ENCODE measurements at regions not wholly inside any gene's neighbourhood (a gene's known extent, or its start where the extent isn't known, plus 50 kb on each side); places are given as distances from the start of the nearest gene placed in this dataset.

DNA sequence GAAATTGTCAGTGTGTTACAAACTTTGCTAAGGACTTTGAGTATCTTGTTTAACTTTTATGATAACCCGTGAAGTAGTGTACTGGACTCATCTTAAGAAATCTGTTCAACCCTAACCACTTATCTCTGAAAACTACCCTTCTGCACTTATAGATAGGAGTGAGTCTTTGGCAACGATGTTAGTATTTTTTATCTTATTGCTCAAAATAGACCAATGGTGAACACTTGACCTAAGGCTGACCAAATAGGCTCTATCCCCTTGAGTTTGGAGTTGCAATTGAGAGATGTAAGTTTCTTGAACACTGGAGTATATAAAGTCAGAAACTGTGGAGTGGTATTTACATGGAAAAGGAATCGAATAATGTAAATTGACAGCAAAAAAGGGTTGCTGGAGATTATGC, 786.1 kb downstream of the TMTC2 start:
- H3K27me3 Mint-ChIP-seq (ENCODE audit: insufficient read depth) = no peaks in the 10 kb centered on the region
- no peak overlapping the region for H3K27ac Mint-ChIP-seq
- no peak overlapping the region for H3K4me3 Mint-ChIP-seq
- TF ChIP-seq, protein P1, sequence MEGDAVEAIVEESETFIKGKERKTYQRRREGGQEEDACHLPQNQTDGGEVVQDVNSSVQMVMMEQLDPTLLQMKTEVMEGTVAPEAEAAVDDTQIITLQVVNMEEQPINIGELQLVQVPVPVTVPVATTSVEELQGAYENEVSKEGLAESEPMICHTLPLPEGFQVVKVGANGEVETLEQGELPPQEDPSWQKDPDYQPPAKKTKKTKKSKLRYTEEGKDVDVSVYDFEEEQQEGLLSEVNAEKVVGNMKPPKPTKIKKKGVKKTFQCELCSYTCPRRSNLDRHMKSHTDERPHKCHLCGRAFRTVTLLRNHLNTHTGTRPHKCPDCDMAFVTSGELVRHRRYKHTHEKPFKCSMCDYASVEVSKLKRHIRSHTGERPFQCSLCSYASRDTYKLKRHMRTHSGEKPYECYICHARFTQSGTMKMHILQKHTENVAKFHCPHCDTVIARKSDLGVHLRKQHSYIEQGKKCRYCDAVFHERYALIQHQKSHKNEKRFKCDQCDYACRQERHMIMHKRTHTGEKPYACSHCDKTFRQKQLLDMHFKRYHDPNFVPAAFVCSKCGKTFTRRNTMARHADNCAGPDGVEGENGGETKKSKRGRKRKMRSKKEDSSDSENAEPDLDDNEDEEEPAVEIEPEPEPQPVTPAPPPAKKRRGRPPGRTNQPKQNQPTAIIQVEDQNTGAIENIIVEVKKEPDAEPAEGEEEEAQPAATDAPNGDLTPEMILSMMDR (IDR thresholded peaks at IDR 0.05) = no peak
- H3K36me3 Mint-ChIP-seq (ENCODE audit: low read depth) = no peaks in the 10 kb centered on the region
- DNase-seq = no peak
- peaks cover 31% of the 10 kb centered on the region for H3K9me3 Mint-ChIP-seq
- no peaks in the 10 kb centered on the region for H3K4me1 Mint-ChIP-seq (ENCODE audit: low read depth)

- peaks cover 32% of the 10 kb centered on the region for H3K9me3 Mint-ChIP-seq
- no peak overlapping the region for H3K4me3 Mint-ChIP-seq
- H3K27ac Mint-ChIP-seq = no peak overlapping the region
- no peaks in the 10 kb centered on the region for H3K4me1 Mint-ChIP-seq (ENCODE audit: low read depth)
- H3K36me3 Mint-ChIP-seq (ENCODE audit: low read depth) = no peaks in the 10 kb centered on the region
- TF ChIP-seq, protein P1 (IDR thresholded peaks at IDR 0.05) = no peak
- no peak for DNase-seq
- no peaks in the 10 kb centered on the region for H3K27me3 Mint-ChIP-seq (ENCODE audit: insufficient read depth)
Measured at GRCh38 chr12:83472350-83472749, 785.6 kb downstream of the TMTC2 start.

DNA sequence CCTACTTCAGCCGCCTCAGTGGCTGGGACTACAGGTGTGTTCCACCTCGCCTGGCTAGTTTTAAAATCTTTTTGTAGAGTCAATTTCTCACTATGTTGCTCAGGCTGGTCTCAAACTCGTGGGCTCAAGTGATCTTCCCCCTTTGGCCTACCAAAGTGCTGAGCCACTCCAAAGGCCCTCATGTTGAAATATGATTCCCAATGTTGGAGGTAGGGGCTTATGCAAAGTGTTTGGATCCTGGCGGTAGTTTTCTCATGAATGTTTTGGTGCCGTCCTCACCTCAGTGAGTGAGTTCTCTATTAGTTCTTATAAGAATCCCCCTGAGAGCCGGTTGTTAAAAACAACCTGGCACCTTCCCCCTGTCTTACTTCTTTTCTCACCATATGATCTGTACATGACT, 784.6 kb downstream of the TMTC2 start:
- H3K9me3 Mint-ChIP-seq = peaks cover 36% of the 10 kb centered on the region
- H3K4me3 Mint-ChIP-seq = no peak overlapping the region
- H3K4me1 Mint-ChIP-seq (ENCODE audit: low read depth) = no peaks in the 10 kb centered on the region
- no peak overlapping the region for H3K27ac Mint-ChIP-seq
- TF ChIP-seq, protein P1 (IDR thresholded peaks at IDR 0.05) = no peak
- no peak for DNase-seq
- no peaks in the 10 kb centered on the region for H3K27me3 Mint-ChIP-seq (ENCODE audit: insufficient read depth)
- H3K36me3 Mint-ChIP-seq (ENCODE audit: low read depth) = no peaks in the 10 kb centered on the region

- DNase-seq = no peak
- H3K27ac Mint-ChIP-seq = no peak overlapping the region
- H3K9me3 Mint-ChIP-seq = peaks cover 36% of the 10 kb centered on the region
- TF ChIP-seq, protein P1 (IDR thresholded peaks at IDR 0.05) = no peak
- no peak overlapping the region for H3K4me3 Mint-ChIP-seq
- H3K27me3 Mint-ChIP-seq (ENCODE audit: insufficient read depth) = no peaks in the 10 kb centered on the region
- H3K4me1 Mint-ChIP-seq (ENCODE audit: low read depth) = no peaks in the 10 kb centered on the region
- H3K36me3 Mint-ChIP-seq (ENCODE audit: low read depth) = no peaks in the 10 kb centered on the region
Measured at GRCh38 chr12:83470749-83471148, 784.0 kb downstream of the TMTC2 start.

DNA sequence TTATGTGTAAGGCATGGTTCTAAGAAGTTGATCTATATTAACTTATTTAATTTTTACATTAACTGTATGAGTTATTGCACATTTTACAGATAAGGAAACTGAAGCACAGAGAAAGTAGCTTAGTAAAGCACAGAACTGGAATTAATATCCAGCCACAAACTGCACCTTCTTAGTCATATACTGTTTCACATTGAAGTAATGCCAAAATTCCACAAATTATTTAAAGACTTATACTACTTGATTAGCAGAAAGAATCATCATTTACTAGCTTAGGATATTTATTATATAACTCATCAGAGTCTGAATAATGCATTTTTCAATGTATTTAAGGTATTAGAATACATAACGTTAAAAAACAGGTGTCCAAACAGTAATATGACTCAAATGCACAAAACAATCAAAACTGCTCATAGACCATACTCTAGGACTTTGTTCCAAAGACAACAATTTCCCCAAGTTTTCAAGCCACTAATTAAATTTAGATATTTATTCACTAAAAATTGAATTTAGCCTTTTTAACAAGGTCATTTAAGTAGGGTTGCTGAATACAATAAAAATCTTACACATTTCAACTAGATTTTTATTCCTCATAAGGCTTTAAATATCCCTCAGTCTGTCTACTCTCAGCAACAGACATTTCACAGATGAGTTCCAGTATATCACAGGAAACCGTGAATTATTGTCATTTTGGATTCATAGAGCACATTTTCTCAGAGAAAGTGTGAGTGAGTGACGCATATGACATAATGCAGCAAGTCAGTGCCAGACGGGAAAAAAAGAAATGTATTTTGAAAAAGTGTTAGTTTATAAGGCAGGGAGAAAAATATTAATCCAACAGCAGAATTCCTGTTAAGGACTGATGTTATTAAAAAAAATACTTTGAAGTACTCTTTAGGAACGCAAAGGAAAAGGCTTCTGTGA, 782.5 kb downstream of the TMTC2 start:
- Mint-ChIP-seq H3K9me3 (peaks cover 40% of the 10 kb centered on the region), H3K27me3 (ENCODE audit: insufficient read depth) (no peaks in the 10 kb centered on the region), H3K4me3 (no peak overlapping the region), H3K4me1 (ENCODE audit: low read depth) (no peaks in the 10 kb centered on the region), H3K27ac (no peak overlapping the region), H3K36me3 (ENCODE audit: low read depth) (no peaks in the 10 kb centered on the region)
- TF ChIP-seq, protein P1 (IDR thresholded peaks at IDR 0.05) = no peak
- no peak for DNase-seq

All from HFFc6 (cell line).